ENCODE measurements at regions not wholly inside any gene's neighbourhood (a gene's known extent, or its start where the extent isn't known, plus 50 kb on each side); places are given as distances from the start of the nearest gene placed in this dataset.
"Not testable (repeated sequence)": the region's sequence is repeated elsewhere in the genome, so short reads cannot be mapped to it uniquely, and the experiment has no call there.

DNA sequence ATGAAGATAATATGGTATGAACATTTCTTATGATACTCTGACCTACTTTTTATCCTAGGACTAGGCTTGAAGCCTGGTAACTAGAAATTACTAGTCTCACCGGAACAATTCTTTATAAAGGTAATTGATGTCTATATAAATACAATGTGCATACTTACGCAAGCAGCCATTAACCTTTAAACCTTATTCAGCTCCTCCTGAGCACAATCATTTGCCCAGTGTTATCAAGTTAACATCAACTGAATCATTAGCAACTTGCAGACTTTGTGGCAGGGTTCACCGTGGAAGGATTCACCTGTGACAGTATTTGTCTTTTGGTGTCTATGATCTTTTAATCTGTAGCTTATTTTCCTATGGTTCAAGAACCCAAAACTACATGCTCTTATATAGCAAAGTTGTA, 508.6 kb upstream of the KLHL1 start:
- ATAC-seq: no peak

- ATAC-seq: no peak
These were observed 505.0 kb upstream of the KLHL1 start for GRCh38 chr13:70613295-70613694.

DNA sequence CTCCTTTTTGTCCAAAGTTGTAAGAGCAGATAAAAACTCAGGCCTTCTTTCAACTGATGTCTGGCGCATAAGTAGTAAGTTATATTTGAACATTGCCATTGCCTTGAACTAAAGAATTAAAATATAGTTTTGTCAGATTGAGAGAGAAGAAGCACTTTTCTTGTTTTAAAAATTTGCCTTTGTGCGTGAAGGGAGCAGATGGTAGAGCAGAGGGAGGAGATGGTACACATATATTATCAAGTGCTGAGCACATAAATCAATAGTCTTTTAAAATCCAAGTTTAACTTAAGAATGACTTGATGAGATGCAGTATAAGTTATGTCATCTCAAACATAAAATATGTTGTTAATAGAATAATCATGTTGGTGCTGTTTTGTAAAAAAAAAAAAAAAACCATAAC, 504.6 kb upstream of the KLHL1 start:
- ATAC-seq: no peak

GRCh38 chr13:70604448-70604847, 496.2 kb upstream of the KLHL1 start:
- no peak for ATAC-seq

DNA sequence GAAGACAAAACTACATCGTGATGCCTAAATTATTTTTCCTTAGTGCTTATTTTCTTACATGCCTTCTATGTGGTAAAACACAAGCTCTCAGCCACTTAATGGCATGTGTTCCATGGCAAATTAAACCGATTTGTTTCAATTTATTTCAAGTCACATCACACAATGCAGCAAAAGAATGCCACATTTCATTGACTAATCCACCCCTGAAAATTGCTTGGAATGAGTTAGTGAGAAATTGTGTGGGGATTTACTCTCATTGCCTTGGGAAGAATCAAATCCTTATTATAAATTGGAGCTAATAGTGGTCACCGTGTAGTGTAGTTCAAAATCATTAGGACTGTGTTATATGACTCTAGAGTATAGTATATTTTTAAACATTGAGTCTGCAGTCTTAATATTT, 485.5 kb upstream of the KLHL1 start:
- ATAC-seq: no peak

GRCh38 chr13:70585109-70585508, 476.9 kb upstream of the KLHL1 start:
- no peak for ATAC-seq

DNA sequence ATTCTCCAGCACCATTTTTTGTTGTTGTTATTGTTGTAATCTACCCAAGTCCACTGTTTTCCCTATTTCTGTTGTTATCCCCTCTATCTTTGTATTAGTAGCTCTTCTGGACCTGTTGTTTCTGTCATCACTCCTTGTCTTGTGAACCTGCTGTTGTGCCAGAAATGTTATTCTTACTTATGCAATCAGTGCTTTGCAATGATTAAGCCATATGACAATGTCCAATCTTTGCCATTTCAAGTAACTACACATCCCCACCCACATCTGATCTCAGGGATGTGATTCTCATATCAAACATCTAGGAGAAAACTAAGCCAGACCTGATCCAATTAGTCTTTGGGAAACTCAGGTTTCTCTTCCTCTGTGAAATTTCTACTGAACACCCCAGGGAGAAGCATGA, 472.6 kb upstream of the KLHL1 start:
- ATAC-seq: no peak

DNA sequence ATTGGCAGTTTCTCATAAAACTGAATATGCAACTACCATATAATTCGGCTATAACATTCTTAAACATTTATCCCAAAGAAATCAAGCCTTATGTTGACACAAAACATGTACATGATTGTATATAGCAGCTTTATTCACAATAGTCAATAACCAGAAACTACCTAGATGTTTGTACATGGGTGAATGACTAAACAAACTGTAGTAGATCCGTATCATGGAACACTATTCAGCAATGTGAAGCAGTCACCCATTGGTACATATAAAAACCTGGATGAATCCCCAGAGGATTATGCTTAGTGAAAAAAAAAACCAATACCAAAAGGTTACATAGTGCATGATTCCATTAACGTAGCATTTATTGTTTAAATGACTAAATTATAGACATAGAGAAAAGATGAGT, 471.7 kb upstream of the KLHL1 start:
- ATAC-seq: no peak

- ATAC-seq: no peak
These were observed 463.0 kb upstream of the KLHL1 start for GRCh38 chr13:70571221-70571620.

GRCh38 chr13:70568571-70568970, 460.3 kb upstream of the KLHL1 start:
- ATAC-seq: no peak

- no peak for ATAC-seq
These were observed 436.5 kb upstream of the KLHL1 start for GRCh38 chr13:70544706-70545105.

GRCh38 chr13:70541451-70541850, 433.2 kb upstream of the KLHL1 start:
- no peak for ATAC-seq

GRCh38 chr13:70534466-70534865, 426.2 kb upstream of the KLHL1 start:
- ATAC-seq: no peak

GRCh38 chr13:70529652-70530051, 421.4 kb upstream of the KLHL1 start:
- no peak for ATAC-seq

DNA sequence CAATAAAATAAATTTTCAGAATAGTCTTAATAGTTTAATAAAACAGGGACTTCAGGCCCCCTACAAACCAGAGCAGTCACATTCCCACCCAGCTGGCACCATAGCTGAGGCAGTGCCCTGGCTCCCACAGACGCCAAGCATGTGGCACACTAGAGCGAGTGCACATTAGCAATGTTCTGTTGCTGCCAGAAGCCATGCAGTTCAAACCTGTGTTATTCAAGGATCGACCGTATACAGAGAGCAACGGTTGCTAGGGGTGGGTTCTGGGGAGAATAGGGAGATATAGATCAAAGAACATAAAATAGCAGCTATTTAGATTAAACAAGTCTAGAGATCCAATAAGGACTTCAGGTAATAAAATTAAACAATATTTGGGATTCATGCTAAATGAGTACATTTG, 419.3 kb upstream of the KLHL1 start:
- ATAC-seq: no peak

- ATAC-seq: no peak
These were observed 415.4 kb upstream of the KLHL1 start for GRCh38 chr13:70523622-70524021.

GRCh38 chr13:70520275-70521036, 412.2 kb upstream of the KLHL1 start:
- ATAC-seq: no peak

DNA sequence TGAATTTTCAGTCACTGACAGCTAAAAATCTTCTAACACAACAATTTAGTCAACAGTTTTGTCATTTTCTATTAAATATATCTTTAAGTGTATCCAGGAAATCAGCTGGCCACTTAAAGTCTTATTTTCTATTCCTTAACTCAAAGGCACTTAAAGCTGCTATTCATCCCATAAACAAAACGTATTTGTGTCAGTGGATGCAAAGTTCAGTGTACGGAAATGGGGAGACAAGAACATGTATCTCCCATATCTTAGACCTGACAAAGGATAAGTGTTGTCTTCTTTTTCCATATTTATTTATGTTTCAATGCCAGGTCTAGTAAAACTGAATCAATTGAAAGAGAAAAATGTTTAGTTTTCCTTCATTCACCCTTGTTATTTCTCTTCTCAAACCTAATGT, 409.8 kb upstream of the KLHL1 start:
- ATAC-seq: no peak

GRCh38 chr13:70516226-70516625, 408.0 kb upstream of the KLHL1 start:
- no peak for ATAC-seq

- not testable (repeated sequence) for ATAC-seq
These were observed 403.7 kb upstream of the KLHL1 start for GRCh38 chr13:70511861-70512417.

- ATAC-seq: no peak
These were observed 397.6 kb upstream of the KLHL1 start for GRCh38 chr13:70505809-70506208.

DNA sequence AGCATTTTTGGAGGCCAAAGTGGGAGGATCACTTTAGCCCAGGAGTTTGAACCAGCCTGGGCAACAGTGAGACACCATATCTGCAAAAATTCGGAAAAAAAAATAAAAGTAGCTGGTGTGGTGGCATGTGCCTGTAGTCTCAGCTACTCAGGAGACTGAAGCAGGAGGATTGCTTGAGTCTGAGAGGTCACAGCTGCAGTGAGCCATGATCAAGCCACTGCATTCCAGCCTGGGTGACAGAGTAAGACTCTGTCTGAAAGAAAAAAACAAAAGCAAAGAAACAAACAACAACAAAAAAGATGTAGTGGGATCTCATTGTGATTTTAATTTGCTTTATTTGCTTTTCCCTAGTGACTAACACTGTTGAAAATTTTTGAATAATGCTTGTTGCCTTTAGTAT, 394.7 kb upstream of the KLHL1 start:
- ATAC-seq: no peak

DNA sequence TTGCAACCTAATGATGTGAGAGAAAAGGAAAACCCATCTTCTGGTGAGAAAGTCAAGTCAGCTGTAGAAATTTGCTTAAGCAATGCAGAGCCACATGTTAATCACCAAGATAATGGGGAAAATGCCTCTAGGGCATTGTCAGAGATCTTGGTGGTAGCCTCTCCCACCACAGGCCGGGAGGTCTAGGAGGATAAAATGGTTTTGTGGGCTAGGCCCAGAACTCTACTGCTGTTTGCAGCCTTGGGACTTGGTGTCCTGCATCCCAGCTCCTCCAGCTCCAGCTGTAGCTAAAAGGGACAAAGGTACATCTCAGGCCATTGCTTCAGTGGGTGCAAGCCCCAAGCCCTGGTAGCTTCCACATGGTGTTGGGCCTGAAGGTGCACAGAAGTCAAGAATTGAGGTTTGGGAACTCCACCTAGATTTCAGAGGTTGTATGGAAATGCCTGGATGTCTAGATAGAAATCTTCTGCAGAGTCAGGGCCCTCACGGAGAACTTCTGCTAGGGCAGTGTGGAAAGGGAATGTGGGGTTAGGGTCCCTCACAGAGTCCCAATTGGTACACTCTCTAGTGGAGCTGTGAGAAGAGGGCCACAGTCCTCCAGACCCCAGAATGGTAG, 382.2 kb upstream of the KLHL1 start:
- ATAC-seq: no peak

- no peak for ATAC-seq
These were observed 376.7 kb upstream of the KLHL1 start for GRCh38 chr13:70484931-70485330.

Measured in esophagus mucosa (tissue), 1 donor.